ENCODE measurements at regions not wholly inside any gene's neighbourhood (a gene's known extent, or its start where the extent isn't known, plus 50 kb on each side); places are given as distances from the start of the nearest gene placed in this dataset.

DNA sequence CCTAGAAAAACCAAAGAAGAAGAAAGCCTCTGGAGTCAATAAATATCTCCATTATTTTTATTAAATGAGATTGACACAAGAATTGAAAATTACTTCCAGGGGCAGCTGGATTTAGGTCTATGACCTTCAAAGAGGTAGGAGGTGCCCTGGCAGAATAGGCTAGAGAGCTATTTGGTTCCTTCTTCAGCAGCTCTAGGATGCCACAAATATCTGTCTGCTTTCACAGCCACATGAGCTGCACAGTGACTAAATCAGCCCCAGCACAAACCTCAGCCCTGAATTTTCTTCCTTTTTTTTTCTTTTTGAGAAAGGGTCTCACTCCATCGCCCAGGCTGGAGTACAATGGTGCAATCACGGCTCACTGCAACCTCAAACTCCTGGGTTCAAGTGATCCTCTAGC is 223.5 kb downstream of the ABHD5 start:
- no peaks in the 10 kb centered on the region for H3K79me2 ChIP-seq (ENCODE audit: control insufficient read depth, insufficient read depth, low read length)
- TF ChIP-seq JUND (IDR thresholded peaks at IDR 0.05; ENCODE audit: low read depth, low read length) (no peak), FOS (IDR thresholded peaks at IDR 0.05; ENCODE audit: borderline replicate concordance, extremely low read depth, insufficient read length) (no peak), SMAD1 (IDR thresholded peaks at IDR 0.05; ENCODE audit: low read depth, partially characterized antibody) (no peak), ELK1 (IDR thresholded peaks at IDR 0.05; ENCODE audit: low read depth, low read length) (no peak)
- TF ChIP-seq, protein P1, sequence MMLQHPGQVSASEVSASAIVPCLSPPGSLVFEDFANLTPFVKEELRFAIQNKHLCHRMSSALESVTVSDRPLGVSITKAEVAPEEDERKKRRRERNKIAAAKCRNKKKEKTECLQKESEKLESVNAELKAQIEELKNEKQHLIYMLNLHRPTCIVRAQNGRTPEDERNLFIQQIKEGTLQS (IDR thresholded peaks at IDR 0.05; ENCODE audit: borderline replicate concordance, extremely low read depth, low read depth, low read length), result no peak
- ChIA-PET SMC1A (ENCODE audit: uncharacterized antibody, unreplicated experiment) (no interaction called here), RAD21 (ENCODE audit: unreplicated experiment) (no interaction called here), CTCF (interaction anchor here (0.7 kb wide), 1 partner anchor 312 kb away, joined by 3 read pairs; no protein-coding TSS in a partner anchor), POLR2A (no interaction called here)
- DNase-seq (ENCODE audit: low read depth, low spot score), result no peak
- intact Hi-C loops (cut with micrococcal nuclease; ENCODE audit: unreplicated experiment), result no loop called here
- no TSS peak for BruUV-seq (replicated peaks)
- no peaks in the 10 kb centered on the region for H3K4me1 ChIP-seq (ENCODE audit: control insufficient read depth, insufficient read depth, low read length)
- FAIRE-seq, result no peak
- H3K36me3 ChIP-seq (ENCODE audit: control insufficient read depth in 2 of 2, insufficient read depth in 2 of 2, low read length in 1 of 2), result no peaks in the 10 kb centered on the region
- H3K9ac ChIP-seq (ENCODE audit: control insufficient read depth, insufficient read depth, low read length), result no peak overlapping the region
- no peak overlapping the region for H2AFZ ChIP-seq (ENCODE audit: control insufficient read depth, low read depth, low read length)
- no peak overlapping the region for H3K4me3 ChIP-seq
- ATAC-seq, result no peak
- 0% methylated on average over 2 of the region's 2 CpGs for WGBS (ENCODE audit: insufficient coverage, insufficient replicate concordance, low lambda C conversion rate, missing lambda C conversion rate)
- H3K27me3 ChIP-seq (replicated peaks in 1 of 2; ENCODE audit: control insufficient read depth in 2 of 2, insufficient read depth in 2 of 2, low read length in 1 of 2), result peaks cover 0 to 3% of the 10 kb centered on the region in 2 experiments; a peak in 2 of 4 replicates
- no peaks in the 10 kb centered on the region; the same call in 2 of the 3 replicates for H3K9me3 ChIP-seq (replicated peaks; ENCODE audit: control insufficient read depth, insufficient read depth, low read length)
- in situ Hi-C loops (cut with MboI), result no loop called here
- no peak overlapping the region for H3K4me2 ChIP-seq (ENCODE audit: control insufficient read depth, insufficient read depth)
- H4K20me1 ChIP-seq (ENCODE audit: control insufficient read depth, insufficient read depth), result no peaks in the 10 kb centered on the region
- no peak overlapping the region for H3K27ac ChIP-seq (ENCODE audit: control insufficient read depth, insufficient read depth)

DNA sequence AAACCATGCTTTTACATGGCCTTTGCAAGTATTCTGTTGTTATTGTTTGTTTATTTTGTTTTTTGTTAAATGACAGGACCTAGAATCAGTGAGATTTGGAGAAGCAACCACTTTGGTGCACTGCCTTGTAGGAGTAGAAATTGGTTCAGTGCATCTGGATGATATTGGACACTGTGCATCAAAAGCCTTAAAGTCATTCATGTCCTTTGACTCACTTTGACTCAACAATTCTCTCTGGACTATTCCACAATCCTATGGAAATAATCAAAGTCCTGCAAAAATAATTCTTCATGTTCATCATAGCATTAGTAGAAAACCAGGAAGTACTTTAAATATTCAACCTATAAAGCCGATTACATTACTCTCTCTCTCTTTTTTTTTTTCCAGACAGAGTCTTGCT is 224.8 kb downstream of the ABHD5 start:
- intact Hi-C loops (cut with micrococcal nuclease; ENCODE audit: unreplicated experiment), result no loop called here
- H2AFZ ChIP-seq (ENCODE audit: control insufficient read depth, low read depth, low read length), result no peak overlapping the region
- RAD21 ChIA-PET (ENCODE audit: unreplicated experiment), result no interaction called here
- no peak overlapping the region for H3K4me2 ChIP-seq (ENCODE audit: control insufficient read depth, insufficient read depth)
- no peak overlapping the region for H3K4me3 ChIP-seq
- no peak overlapping the region for H3K9ac ChIP-seq (ENCODE audit: control insufficient read depth, insufficient read depth, low read length)
- DNase-seq (ENCODE audit: low read depth, low spot score), result no peak
- POLR2A ChIA-PET, result no interaction called here
- no peak overlapping the region for H3K27ac ChIP-seq (ENCODE audit: control insufficient read depth, insufficient read depth)
- in situ Hi-C loops (cut with MboI), result no loop called here
- CTCF ChIA-PET, result no interaction called here
- no peaks in the 10 kb centered on the region for H4K20me1 ChIP-seq (ENCODE audit: control insufficient read depth, insufficient read depth)
- H3K27me3 ChIP-seq (replicated peaks in 1 of 2; ENCODE audit: control insufficient read depth in 2 of 2, insufficient read depth in 2 of 2, low read length in 1 of 2), result peaks cover 0 to 3% of the 10 kb centered on the region in 2 experiments; a peak in 2 of 4 replicates
- BruUV-seq (replicated peaks), result no TSS peak
- no peaks in the 10 kb centered on the region for H3K4me1 ChIP-seq (ENCODE audit: control insufficient read depth, insufficient read depth, low read length)
- no peak for FAIRE-seq
- 0% methylated on average over 1 of the region's 1 CpG for WGBS (ENCODE audit: insufficient coverage, insufficient replicate concordance, low lambda C conversion rate, missing lambda C conversion rate)
- H3K9me3 ChIP-seq (replicated peaks; ENCODE audit: control insufficient read depth, insufficient read depth, low read length), result no peaks in the 10 kb centered on the region; the same call in 2 of the 3 replicates
- H3K79me2 ChIP-seq (ENCODE audit: control insufficient read depth, insufficient read depth, low read length), result no peaks in the 10 kb centered on the region
- ATAC-seq, result no peak
- H3K36me3 ChIP-seq (ENCODE audit: control insufficient read depth in 2 of 2, insufficient read depth in 2 of 2, low read length in 1 of 2), result no peaks in the 10 kb centered on the region
- SMC1A ChIA-PET (ENCODE audit: uncharacterized antibody, unreplicated experiment), result no interaction called here
- TF ChIP-seq GABPA (IDR thresholded peaks at IDR 0.05; ENCODE audit: low read depth) (no peak), ZNF622 (IDR thresholded peaks at IDR 0.05) (no peak), POLR2AphosphoS2 (IDR thresholded peaks at IDR 0.05; ENCODE audit: low read depth, low read length) (no peak), CREM (IDR thresholded peaks at IDR 0.05; ENCODE audit: low read depth) (no peak), MAX (IDR thresholded peaks at IDR 0.05; ENCODE audit: low read depth, low read length) (no peak), FOS (IDR thresholded peaks at IDR 0.05; ENCODE audit: borderline replicate concordance, extremely low read depth, insufficient read length) (no peak)
- TF ChIP-seq, protein P2, sequence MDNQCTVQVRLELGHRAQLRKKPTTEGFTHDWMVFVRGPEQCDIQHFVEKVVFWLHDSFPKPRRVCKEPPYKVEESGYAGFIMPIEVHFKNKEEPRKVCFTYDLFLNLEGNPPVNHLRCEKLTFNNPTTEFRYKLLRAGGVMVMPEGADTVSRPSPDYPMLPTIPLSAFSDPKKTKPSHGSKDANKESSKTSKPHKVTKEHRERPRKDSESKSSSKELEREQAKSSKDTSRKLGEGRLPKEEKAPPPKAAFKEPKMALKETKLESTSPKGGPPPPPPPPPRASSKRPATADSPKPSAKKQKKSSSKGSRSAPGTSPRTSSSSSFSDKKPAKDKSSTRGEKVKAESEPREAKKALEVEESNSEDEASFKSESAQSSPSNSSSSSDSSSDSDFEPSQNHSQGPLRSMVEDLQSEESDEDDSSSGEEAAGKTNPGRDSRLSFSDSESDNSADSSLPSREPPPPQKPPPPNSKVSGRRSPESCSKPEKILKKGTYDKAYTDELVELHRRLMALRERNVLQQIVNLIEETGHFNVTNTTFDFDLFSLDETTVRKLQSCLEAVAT (IDR thresholded peaks at IDR 0.05), result no peak
